Dermis blood vessel endothelial cell (primary cell): ENCODE measurements at regions not wholly inside any gene's neighbourhood (a gene's known extent, or its start where the extent isn't known, plus 50 kb on each side); places are given as distances from the start of the nearest gene placed in this dataset.

ENCODE experiments used
- DNase-seq: peaks from one replicate; pipeline ENCODE4 v3.0.0; 2010

DNA sequence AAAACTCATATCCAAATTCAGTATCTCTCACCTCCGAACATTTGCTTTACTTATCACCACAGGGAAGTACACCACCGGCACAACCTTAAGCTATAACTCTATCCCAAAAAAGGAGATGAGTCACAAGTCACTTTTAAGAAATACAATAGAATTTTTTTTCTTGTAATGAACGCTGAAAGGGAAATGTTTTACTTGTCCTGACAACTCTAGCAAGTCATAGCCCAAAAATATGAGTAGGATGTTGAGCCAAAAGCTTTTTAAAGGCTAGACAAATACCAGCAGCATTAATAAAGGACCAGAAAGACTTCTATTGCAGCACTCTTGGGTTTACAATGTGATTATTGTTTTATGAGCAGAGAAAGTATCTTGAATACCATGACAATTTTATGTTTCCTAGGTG is 147.3 kb upstream of the FST start:
- DNase-seq = peak; percentile 28

DNA sequence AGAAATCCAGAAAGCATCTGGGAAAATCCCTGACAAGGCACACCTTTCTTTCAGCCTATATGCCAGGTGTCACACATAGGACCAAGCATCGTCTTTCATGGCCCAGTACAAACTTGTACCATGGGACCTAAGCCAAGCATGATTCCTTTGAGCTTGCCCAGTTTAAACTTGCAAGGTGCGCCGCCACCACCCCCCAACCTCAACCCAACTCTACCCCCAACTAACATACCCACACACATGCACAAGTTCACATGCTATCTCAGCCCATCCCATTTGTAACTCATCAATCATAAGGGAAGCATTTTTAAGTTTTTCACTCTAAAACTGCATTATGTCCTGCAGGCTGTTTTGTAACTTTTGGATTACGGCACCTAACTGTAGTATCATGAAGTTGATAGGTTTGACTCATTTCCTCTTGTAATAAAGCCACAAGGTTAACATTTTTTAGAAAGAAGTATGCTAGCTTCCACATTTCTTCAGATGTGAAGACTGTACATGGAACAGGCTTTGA is 145.9 kb upstream of the FST start:
- DNase-seq = no peak

DNA sequence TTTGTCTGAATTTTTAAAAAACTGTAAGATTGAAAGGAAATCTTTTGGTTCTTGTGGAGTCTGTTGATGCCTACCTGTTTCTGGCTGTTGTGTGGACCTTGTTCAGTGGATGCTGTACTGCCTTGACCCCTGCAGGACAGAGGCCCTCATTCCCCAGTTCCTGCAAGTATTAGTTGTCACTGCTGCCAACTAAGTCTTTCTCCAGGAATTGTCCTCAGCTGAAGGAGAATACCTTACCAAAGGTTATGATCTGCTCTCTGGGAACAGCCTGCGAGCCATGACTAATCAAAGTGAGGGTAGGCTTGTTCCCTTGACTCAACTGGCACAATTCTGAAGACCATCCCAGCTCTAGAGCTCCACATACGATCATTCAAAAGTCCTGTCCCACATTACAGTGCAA is 145.3 kb upstream of the FST start:
- peak; percentile 23 for DNase-seq

DNA sequence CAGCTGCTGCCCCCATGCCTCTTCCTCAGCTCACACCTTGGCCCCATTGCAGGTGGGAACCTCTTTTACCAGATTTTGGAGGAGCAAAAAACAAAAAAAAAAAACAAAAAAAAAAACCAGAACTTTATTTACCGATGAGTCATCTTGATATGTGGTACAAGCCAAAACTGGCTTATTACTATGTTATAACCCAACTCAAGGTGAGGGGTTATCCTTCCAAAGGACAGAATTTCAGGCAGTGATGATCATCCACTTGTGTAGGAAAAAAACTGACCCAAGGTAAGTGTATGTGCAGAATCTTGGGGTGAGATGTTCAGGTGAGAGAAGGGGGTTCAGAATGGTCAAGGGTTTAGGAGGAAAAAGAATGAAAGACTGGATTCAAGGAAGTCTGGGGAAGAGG is 142.6 kb upstream of the FST start:
- no peak for DNase-seq

DNA sequence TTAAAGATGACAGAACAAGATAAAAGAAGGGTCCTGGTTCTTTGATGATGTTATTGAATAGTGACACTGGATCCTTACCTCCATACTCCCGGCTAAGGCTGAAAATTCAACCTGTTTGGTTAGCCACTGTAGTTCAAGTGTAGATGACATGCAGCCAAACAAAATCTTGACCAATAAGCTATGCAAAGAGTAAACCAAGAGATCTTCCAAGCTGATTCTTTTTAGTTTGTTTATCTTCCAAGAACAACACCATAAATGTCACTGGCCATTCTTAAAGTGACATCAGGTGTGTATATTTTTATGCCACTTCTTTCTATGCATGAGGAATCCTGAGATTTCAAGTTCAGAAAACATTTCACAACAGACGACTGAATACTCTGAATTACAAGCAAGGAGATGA is 141.5 kb upstream of the FST start:
- no peak for DNase-seq

DNA sequence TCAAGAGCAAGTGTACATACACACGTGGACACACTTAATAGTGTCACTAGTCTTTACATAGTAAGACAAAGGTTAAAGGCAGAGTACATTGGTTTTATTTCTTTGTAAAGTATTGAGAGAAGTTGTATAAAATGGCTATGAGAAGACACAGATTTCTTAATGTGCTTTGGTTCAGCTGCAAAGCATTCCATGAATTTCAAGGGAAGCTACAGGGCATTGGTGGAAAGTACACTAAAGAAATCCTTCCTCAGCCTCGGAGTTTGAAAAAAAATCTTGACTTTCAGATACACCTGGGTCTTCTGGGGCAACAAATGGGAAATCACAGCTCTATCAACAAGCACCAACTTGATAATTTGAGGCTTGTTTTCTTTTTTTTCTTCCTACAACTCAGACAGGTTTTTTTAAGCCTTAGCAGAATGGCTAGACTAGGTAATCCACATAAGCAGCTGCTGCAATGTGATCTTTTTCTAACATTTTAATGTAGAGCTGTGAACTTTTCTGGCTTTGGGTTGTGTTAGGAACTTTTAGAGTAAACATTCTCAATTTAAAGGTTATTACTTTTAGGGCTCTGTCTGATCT is 140.4 kb upstream of the FST start:
- DNase-seq = no peak

DNA sequence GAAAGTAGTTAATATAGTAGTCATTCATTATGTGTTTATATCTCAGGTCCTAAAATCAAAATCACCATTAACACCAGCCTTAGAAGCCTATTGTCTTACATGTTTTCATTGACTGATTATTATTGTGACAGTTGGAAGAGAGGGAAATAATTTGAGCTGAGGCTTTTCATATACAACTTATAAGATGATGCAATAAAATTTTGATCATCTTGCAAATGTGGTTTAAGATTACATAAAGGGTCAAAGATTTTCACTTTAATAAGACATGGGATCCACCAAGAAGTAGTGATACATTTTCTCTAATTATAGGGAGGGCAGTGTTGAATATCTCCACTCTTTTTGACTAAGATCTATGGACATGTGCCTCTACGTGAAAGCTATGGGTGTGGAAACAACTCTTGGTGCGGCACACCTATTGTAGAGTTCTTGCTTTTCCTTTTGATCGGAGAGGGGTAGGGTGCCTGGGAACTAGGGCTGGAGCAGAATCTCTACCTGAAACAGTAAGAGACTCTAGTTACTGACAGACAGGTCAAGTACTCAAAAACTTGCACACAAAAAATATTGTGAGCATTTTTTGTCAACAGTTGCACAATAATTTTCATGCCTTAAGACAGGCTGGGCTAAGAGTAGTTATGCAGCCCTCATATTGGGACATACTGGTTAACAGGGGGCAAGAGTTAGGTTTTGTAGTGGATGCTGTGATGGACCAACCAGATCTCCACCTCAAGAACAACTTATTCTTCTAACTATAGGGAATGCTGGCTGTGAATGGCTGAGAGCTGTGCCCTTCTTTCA is 139.3 kb upstream of the FST start:
- DNase-seq = no peak

DNA sequence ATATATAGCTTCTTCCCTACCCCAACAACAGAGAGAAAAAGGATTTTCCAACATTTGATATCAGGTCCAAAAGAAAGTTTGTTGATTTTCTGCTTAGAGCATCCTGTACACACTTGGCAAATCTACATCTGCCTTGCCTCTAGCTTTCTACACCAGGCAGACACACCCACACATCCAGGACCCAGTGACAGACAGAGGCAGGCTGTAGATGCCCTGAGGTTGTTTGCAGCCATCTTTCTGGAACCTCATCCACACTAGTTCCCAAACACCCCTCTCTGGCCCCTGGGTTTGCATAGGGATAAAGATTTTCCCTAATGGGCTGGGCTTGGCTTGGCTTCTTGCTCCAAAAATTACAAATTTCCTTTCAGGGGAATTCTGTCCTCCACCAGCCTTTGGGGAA is 138.2 kb upstream of the FST start:
- DNase-seq = no peak

DNA sequence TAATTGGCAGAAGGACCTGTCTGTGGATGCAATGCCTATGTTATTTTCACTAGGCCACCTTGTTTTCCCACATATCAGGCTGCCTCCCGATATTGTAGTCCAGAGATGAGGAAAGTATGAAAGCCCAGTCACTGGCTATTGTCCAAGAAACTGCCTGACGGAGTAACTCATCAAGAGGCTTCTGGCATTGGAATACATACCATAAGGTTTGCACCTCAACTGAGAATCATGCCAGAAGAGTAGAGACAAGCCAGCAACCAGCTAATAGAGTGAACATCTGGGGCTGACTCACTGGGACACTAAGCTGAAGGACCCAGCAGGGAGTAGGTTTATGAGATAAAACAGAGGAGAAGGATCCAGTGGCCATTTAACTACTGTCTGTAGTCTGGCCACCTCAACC is 137.2 kb upstream of the FST start:
- no peak for DNase-seq

DNA sequence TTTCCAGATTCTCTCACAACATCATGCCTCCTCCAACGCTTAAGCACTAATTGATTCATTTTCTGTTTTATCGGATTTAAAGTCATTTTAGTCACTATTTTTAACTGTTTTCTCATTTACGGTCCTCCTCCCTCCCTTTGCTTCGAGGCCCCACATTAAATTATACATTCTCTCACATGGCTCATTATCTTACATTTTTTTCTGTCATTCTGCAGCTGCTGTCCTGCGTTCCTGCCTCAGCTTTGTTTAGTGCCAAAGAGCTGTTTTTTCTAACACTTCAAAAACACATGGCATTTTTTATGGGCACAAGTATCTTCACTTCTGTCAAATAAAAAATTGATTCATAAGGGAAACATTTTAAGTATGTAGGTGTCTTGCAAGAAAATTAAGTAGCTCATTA is 130.1 kb upstream of the FST start:
- no peak for DNase-seq

DNA sequence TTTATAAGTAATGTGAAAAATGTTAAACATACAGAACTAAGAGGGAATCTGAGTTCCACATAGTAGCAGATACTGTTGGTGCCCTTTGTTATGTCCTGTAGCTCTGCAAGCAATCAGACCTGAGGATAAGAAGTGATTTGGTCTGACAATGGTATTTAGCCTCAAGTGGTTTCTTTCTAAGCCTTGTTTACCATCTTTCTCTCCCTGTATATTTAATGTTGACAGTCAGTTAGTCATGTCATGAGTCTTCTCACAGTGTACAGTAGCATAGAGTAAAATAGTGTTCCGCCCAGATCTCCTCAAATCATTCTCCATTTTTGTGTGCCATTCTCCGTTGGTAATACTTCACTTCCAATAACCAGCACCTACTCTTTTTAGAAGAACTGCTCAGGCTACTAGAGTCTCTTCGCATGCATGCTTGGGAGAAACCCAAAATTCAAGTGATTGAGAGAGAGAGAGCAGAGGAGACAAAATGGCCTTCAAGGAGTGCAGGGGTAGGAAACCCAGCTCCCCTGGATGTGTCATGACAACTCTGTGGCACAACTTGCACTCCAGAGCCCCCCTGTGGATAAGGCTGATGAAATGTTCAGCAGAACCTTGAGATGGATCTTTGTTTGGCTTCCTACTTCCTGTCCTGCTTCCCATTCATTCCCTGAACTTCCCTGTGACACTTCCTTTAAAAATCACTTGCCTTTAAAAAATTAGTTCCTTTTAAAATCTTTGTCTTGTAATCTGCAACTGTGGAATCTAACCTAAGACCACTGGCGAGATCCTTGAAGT is 129.2 kb upstream of the FST start:
- no peak for DNase-seq

DNA sequence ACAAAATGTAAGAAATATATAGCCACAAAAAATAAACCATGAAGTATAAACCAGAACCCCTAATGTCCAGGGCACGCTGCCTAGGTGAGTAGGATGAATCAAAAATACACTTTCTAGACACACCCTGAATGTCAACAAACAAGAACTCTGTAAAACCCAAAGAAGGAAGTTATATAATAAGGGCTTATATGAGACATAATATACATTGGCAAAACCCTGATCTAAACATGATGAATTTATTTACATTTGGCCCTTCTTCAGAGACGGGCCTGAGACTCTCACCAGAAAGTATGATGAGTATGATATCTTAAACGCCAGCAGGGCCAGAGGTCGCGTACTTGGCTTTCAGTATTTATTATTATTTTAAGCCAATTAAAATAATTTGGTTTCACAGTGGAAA is 125.1 kb upstream of the FST start:
- no peak for DNase-seq

DNA sequence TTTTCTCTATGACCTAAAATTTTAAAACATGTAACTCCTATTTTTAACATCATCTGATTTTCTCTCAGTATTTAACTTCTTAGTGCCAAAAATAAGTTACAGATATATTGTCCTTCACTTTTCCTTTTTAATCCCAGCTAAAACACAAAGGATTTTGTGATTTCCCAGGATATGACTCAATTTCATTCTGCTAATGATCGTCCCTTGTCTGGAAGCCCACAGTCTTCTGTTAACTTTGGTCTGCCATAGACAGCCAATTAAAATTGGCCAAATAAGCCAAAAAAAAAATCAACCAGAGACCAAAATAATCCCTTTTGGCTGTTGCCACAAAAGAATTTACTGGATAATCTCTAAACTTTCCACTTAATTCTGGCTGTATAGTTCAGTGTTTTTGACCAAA is 124.5 kb upstream of the FST start:
- peak; percentile 52 for DNase-seq

DNA sequence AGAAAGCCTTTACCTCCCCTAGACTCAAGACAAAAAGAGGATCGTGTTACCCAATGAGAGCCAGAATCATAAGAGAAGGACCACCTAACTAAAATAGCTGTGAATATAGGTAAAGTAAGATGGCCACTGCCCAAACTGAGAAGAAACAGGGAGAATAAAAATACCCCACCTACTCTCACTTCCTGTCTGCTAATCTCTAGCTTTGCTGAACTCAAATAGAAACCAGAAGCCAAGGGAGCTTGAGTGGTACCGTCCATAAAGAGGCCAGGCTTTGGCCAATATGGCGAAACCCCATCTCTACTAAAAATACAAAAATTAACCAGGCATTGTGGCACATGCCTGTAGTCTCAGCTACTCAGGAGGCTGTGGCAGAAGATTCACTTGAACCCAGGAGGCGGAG is 123.0 kb upstream of the FST start:
- DNase-seq = no peak

DNA sequence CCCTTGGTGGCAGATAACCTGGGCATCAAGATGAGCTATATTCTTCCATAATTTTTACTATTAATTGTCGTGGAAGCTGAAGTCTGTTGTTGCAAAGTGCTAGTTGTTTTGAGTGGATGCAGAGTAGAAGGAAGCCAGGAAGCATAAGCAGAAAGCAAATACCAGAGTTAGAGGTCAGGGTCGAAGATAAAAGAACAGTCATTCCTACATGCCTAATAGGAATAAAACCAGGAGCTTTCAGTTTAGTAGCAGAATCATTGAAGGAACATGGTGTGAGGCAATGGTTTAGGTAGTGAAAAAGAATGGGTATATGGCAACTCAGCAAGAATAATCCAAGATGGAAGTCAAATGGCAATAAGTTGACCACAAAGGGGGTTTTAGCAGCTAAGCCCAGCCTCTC is 121.6 kb upstream of the FST start:
- DNase-seq = no peak

DNA sequence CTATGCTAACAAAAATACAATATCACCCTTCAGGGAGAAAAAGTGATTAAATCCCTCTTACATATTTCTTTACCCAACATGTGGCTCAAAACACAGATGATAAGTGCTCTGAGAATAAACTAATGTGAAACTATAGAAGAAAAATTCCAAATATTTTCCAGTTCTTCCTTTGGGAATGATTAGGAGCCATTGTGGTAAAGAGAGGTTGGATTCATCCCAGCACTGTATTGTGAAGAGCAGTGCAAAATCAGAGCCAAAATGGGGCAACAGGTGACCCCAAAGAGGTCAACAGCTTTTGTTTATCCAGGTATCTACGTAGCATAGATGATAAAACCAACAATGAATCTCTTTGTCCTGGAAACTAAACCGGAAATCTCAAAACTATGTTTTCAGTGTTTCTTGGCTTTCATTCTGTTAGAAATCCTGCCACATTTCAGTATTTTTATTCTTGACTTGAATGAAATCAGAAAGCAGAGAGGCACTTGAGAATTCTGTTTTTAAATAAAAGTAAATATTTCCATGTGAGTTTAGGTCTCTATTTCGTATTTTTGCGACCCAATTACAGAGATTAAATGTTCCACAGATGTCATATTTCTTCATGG is 120.4 kb upstream of the FST start:
- peak; percentile 55 for DNase-seq

DNA sequence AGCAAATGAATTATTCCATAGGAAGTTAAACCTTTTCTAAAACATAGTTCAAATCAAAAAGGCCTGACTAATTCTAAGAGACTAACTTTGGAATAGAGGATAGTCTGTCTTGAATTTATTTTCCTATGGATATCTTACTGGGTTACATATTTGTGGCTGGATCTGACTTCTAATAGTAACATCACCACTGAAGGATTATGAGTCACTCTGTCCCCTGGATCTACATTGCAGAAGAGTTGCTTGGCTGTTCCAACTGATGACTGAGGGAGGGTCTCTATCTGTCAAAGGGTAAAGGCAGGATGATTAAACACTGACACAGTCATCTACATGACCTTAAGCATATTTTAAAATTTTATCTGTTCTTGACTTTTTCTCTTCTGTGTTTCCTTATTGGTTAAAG is 119.6 kb upstream of the FST start:
- peak; percentile 40 for DNase-seq

DNA sequence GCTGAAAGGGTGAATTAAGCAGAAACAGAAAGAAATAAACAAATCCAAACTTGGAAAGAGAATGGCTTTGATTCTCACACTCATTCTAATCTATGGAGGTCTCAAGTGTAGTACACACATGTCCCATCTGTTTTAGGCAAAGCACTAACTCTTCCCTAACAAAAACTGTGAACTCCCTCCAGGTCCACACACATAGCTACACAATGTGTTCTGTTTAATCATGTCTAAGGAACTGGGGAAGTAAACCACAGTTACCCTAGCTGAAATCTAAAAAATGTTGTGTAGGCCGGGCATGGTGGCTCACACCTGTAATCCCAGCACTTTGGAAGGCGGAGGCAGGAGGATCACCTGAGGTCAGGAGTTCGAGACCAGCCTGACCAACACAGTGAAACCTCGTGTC is 118.7 kb upstream of the FST start:
- no peak for DNase-seq

DNA sequence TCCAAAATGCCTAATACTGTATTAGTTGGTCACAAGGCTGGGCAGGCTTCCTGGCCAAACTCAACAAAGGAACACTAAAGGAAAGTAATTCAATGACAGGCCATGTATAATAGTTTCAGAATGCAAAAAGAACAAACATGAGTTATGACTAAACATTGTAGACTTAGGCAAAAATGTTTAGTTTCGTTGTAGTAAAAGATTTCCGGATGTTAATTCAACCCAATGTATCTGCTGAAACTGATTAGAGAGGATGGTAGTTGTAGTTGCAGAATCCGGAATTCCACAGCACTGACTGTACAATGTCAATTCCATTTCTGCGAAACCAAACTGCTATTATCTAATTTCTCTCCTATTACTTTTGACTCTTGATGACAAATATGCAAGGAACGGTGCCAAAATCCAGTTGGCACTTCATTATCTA is 117.9 kb upstream of the FST start:
- DNase-seq = peak; percentile 96

DNA sequence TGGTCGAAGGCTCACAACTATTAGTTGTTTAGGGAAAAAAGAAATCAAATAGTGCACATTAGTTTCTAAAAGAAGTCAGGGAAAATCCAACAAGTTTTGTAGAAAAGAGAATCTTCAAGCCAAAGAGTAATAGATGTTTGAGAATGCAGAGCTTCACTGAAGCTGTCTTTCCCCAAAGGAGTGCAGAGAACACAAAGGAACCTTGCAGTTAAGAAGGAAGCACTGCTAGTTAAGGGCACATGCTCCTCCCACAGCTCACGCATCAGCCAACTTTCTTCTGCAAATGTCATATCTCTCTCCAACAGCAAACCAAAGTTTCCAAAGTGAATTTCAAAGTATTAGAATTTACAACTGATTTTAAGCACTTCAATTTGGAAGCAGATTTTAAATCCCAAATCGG is 116.4 kb upstream of the FST start:
- DNase-seq = peak; percentile 47

DNA sequence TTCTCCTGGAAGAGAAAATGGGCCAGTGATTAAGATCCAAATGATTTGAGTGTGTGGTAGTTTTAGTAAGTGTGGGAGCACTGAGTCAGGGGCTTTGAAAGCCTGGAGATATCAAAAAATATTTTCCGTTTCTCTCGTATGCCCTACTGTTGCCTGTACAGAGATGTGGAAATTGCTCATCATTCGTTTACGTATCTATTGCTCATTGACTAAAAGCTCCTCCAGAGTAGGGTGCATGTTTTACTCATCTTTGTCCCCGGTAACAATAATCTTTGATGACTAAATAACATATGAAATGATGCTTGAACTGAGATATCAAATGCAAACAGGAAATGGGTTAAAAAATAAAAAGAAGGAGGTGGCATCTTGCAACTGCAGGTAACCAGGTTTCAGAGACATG is 114.2 kb upstream of the FST start:
- DNase-seq = no peak

DNA sequence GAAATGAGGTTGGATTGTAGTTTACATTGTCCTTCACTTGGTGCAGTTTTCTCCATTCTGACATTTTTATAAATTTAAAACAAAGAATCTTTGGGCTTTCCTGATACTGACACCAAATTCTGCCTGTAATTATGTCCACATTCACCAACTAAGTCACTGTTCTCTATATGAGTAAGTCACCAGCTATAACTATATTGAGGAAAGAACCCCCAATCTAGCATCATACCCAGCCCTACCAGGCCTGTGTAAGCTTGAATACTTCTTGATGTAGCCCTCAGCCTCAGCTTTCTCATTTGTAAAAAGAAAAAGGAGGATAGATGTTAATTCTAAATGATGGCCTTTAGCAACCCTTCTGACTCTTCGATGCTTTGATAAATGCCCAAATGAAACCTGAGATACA is 112.7 kb upstream of the FST start:
- no peak for DNase-seq

DNA sequence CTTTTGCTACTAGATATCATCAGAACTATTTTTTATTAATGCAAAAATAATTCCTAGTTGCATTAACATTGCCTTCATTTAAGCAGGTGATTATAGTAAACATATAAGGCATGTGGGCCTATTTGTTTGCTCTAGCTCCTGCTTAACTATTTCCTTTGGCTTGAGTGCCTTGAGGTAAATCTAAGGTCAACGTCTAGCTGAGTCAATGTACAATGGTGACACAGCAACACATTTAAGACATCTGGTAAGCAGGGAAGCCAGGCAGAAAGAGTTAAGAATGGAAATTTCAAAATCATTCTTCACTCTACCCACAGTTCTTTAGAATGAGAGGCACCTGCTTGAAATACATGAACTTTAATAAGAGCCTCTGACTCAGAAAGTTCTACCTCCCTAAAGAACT is 111.9 kb upstream of the FST start:
- DNase-seq = peak; percentile 55
